ENCODE measurements at regions not wholly inside any gene's neighbourhood (a gene's known extent, or its start where the extent isn't known, plus 50 kb on each side); places are given as distances from the start of the nearest gene placed in this dataset.

GRCh38 chr13:105368781-105369180 lies 1166.7 kb downstream of the EFNB2 start:
- no peak for TF ChIP-seq POLR2AphosphoS5 (IDR thresholded peaks at IDR 0.05; ENCODE audit: low read depth, low read length)
- no peak for TF ChIP-seq POLR2A (IDR thresholded peaks at IDR 0.05; ENCODE audit: low read depth, low read length)
- TF ChIP-seq TAF1 (IDR thresholded peaks at IDR 0.05; ENCODE audit: borderline replicate concordance, low read depth, low read length) = no peak

All from GM12892 (cell line).